NCI-H82 (cell line): ENCODE measurements at regions not wholly inside any gene's neighbourhood (a gene's known extent, or its start where the extent isn't known, plus 50 kb on each side); places are given as distances from the start of the nearest gene placed in this dataset.

Source experiments
- DNase-seq: peaks from one replicate; lab custom pipeline; 2025; lab: John Stamatoyannopoulos, UW

GRCh38 chr13:53501387-53501786 is 472.8 kb downstream of the OLFM4 start:
- no peak for DNase-seq

- DNase-seq = no peak
Observed at GRCh38 chr13:53507741-53508140, 479.1 kb downstream of the OLFM4 start.

GRCh38 chr13:53512635-53513034 is 484.0 kb downstream of the OLFM4 start:
- no peak for DNase-seq

- no peak for DNase-seq
Observed at GRCh38 chr13:53513226-53513625, 484.6 kb downstream of the OLFM4 start.

- DNase-seq = no peak
Observed at GRCh38 chr13:53520132-53520531, 491.5 kb downstream of the OLFM4 start.

GRCh38 chr13:53522034-53522433 is 493.4 kb downstream of the OLFM4 start:
- DNase-seq = no peak

- no peak for DNase-seq
Observed at GRCh38 chr13:53537586-53537985, 509.0 kb downstream of the OLFM4 start.

- peak; percentile 6 for DNase-seq
Observed at GRCh38 chr13:53545340-53545941, 516.8 kb downstream of the OLFM4 start.

- no peak for DNase-seq
Observed at GRCh38 chr13:53560556-53560955, 531.9 kb downstream of the OLFM4 start.

GRCh38 chr13:53562419-53562818 is 533.8 kb downstream of the OLFM4 start:
- DNase-seq = no peak

- DNase-seq = no peak
Observed at GRCh38 chr13:53568491-53568890, 539.9 kb downstream of the OLFM4 start.

- DNase-seq = no peak
Observed at GRCh38 chr13:53569453-53569852, 540.8 kb downstream of the OLFM4 start.

- DNase-seq = peak; percentile 37
Observed at GRCh38 chr13:53601113-53601512, 572.5 kb downstream of the OLFM4 start.

- DNase-seq = no peak
Observed at GRCh38 chr13:53605326-53605725, 576.7 kb downstream of the OLFM4 start.

GRCh38 chr13:53612200-53612599 is 583.6 kb downstream of the OLFM4 start:
- DNase-seq = no peak

- DNase-seq = no peak
Observed at GRCh38 chr13:53622456-53622855, 593.8 kb downstream of the OLFM4 start.

GRCh38 chr13:53623146-53623545 is 594.5 kb downstream of the OLFM4 start:
- no peak for DNase-seq

- no peak for DNase-seq
Observed at GRCh38 chr13:53631511-53631910, 602.9 kb downstream of the OLFM4 start.

- DNase-seq = peak; percentile 94
Observed at GRCh38 chr13:53638040-53638439, 609.4 kb downstream of the OLFM4 start.

GRCh38 chr13:53642306-53642705 is 613.7 kb downstream of the OLFM4 start:
- peak; percentile 16 for DNase-seq

- no peak for DNase-seq
Observed at GRCh38 chr13:53648673-53649072, 620.1 kb downstream of the OLFM4 start.

- DNase-seq = no peak
Observed at GRCh38 chr13:53672005-53672404, 643.4 kb downstream of the OLFM4 start.

GRCh38 chr13:53683146-53683545 is 654.5 kb downstream of the OLFM4 start:
- no peak for DNase-seq

GRCh38 chr13:53683608-53684007 is 655.0 kb downstream of the OLFM4 start:
- no peak for DNase-seq

- DNase-seq = no peak
Observed at GRCh38 chr13:53691417-53691816, 662.8 kb downstream of the OLFM4 start.
